ENCODE measurements at regions not wholly inside any gene's neighbourhood (a gene's known extent, or its start where the extent isn't known, plus 50 kb on each side); places are given as distances from the start of the nearest gene placed in this dataset.

- no peak for DNase-seq (ENCODE audit: low read depth)
Measured at GRCh38 chr10:83663918-83664317, 475.4 kb upstream of the GHITM start.

GRCh38 chr10:83666762-83667161 is 472.5 kb upstream of the GHITM start:
- DNase-seq (ENCODE audit: low read depth): no peak

- no peak for DNase-seq (ENCODE audit: low read depth)
Measured at GRCh38 chr10:83667594-83667993, 471.7 kb upstream of the GHITM start.

- DNase-seq (ENCODE audit: low read depth): no peak
Measured at GRCh38 chr10:83673316-83673715, 466.0 kb upstream of the GHITM start.

GRCh38 chr10:83677795-83678194 is 461.5 kb upstream of the GHITM start:
- DNase-seq (ENCODE audit: low read depth): no peak

GRCh38 chr10:83678850-83679249 is 460.5 kb upstream of the GHITM start:
- DNase-seq (ENCODE audit: low read depth): no peak

- no peak for DNase-seq (ENCODE audit: low read depth)
Measured at GRCh38 chr10:83680470-83680891, 458.8 kb upstream of the GHITM start.

- no peak for DNase-seq (ENCODE audit: low read depth)
Measured at GRCh38 chr10:83682414-83682813, 456.9 kb upstream of the GHITM start.

GRCh38 chr10:83685458-83685857 is 453.9 kb upstream of the GHITM start:
- no peak for DNase-seq (ENCODE audit: low read depth)

- DNase-seq (ENCODE audit: low read depth): no peak
Measured at GRCh38 chr10:83691791-83692596, 447.3 kb upstream of the GHITM start.

GRCh38 chr10:83698899-83699298 is 440.4 kb upstream of the GHITM start:
- no peak for DNase-seq (ENCODE audit: low read depth)

- no peak for DNase-seq (ENCODE audit: low read depth)
Measured at GRCh38 chr10:83701799-83702198, 437.5 kb upstream of the GHITM start.

GRCh38 chr10:83702731-83703130 is 436.6 kb upstream of the GHITM start:
- DNase-seq (ENCODE audit: low read depth): no peak

GRCh38 chr10:83706120-83706519 is 433.2 kb upstream of the GHITM start:
- DNase-seq (ENCODE audit: low read depth): no peak

GRCh38 chr10:83706952-83707582 is 432.2 kb upstream of the GHITM start:
- DNase-seq (ENCODE audit: low read depth): no peak

- DNase-seq (ENCODE audit: low read depth): no peak
Measured at GRCh38 chr10:83713423-83713822, 425.9 kb upstream of the GHITM start.

GRCh38 chr10:83723080-83723479 is 416.2 kb upstream of the GHITM start:
- no peak for DNase-seq (ENCODE audit: low read depth)

- no peak for DNase-seq (ENCODE audit: low read depth)
Measured at GRCh38 chr10:83724471-83725241, 414.7 kb upstream of the GHITM start.

- no peak for DNase-seq (ENCODE audit: low read depth)
Measured at GRCh38 chr10:83725567-83725966, 413.7 kb upstream of the GHITM start.

- DNase-seq (ENCODE audit: low read depth): no peak
Measured at GRCh38 chr10:83734278-83734677, 405.0 kb upstream of the GHITM start.

GRCh38 chr10:83736008-83736407 is 403.3 kb upstream of the GHITM start:
- no peak for DNase-seq (ENCODE audit: low read depth)

- no peak for DNase-seq (ENCODE audit: low read depth)
Measured at GRCh38 chr10:83750604-83751003, 388.7 kb upstream of the GHITM start.

GRCh38 chr10:83753490-83753889 is 385.8 kb upstream of the GHITM start:
- no peak for DNase-seq (ENCODE audit: low read depth)

Data from ELR (cell line).